Amygdala (tissue), 56 donors: ENCODE measurements at regions not wholly inside any gene's neighbourhood (a gene's known extent, or its start where the extent isn't known, plus 50 kb on each side); places are given as distances from the start of the nearest gene placed in this dataset.
"Not testable (repeated sequence)": the region's sequence is repeated elsewhere in the genome, so short reads cannot be mapped to it uniquely, and the experiment has no call there.

Experiments used
- DNase-seq, 56 donors: peaks; one replicate each; lab custom pipeline; 2025; lab: John Stamatoyannopoulos, UW

GRCh38 chrX:127190381-127190780 lies 370.9 kb downstream of the PRR32 start:
- no peak for DNase-seq

DNA sequence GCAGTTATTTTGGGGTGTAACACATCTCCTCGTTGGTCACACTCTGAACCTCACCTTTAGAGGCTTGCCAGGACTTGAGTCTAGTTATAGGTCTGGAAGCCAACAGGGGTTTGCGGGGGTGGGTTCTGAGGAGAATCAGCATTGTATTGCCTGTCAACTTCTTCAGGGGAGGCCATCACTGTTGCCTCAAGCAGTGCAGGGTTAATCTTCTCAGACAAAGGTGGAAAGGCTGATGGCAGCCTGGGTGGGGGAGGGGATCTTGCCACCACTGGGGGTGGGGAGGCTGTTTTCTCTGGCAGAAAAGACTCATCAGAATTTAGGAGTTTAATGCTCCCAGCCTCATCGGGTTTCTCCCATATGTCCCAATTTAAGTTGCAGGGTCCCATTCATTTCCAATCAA lies 387.8 kb downstream of the PRR32 start:
- DNase-seq, result no peak

DNA sequence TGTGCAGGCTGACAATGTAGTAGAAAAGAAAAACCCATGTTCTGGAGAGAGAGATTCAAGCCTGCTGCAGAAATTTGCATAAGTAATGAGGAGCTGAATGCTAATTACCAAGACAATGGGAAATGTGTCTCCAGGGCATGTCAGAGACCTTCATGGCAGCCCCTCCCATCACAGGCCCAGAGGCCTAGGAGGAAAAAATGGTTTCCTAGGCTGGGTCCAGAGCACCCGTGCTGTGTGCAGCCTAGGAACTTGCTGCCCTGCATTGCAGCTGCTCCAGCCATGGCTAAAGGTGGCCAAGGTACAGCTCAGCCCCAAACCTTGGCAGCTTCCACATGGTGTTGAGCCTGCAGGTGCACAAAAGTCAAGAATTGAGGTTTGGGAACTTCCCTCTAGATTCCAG lies 402.3 kb downstream of the PRR32 start:
- not testable (repeated sequence) for DNase-seq

DNA sequence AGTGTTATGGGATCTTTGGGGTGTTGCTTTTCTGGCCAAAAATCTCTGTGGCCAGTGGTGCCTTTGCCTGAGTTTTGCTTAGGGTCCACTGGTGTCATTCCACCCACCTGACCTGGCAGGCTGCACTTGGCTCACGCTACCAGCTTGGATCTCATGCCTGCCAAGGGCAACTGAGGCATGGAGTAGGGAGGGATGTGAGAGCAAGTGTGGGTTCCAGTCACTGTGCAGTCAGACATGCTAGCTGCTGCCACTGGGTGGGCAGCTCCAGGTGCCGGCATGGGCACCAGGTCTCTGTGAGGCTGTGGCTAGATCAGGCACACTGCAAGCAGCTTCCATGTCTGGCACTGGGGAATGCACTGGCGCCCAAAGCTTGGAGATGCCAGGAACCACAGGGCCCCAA lies 424.1 kb downstream of the PRR32 start:
- DNase-seq, result no peak

DNA sequence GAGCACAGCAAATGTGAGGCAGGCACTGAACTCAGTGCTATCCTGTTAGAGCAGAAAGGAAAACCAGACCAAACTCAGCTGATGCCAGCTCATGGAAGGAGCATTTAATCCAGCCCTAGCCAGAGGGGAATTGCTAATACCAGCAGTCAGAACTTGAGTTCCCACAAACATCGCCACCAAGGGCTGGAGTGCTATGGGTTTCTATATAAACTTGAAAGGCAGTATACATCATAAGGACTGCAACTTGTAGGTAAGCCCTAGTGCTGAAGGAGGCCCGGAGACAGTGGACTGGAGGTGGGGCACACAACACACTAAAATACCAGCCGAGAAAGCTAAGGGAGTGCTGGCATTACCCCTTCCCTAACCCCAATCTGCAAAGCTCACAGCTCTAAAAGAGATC lies 440.2 kb downstream of the PRR32 start:
- no peak for DNase-seq

DNA sequence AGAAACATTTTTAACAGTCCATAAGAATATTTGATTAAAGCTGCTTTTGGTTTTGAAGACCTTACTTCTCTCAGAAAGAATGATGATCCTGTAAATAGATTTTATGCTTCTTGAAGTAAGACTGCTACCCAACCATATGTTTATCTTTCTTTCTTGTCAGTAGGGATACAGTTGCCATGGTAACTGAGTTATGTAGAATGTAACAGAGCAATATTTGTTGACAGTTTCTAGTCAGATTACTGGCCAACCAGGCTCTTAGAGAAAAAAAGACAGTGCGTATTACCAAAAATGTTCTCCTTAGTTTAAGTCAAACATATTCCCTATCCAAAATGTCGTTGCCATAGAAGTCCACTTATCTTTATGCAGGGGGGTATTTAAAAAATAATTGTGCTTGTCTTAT lies 456.8 kb downstream of the PRR32 start:
- no peak for DNase-seq

- DNase-seq, result no peak
Observed at GRCh38 chrX:127300511-127300910, 481.0 kb downstream of the PRR32 start.

DNA sequence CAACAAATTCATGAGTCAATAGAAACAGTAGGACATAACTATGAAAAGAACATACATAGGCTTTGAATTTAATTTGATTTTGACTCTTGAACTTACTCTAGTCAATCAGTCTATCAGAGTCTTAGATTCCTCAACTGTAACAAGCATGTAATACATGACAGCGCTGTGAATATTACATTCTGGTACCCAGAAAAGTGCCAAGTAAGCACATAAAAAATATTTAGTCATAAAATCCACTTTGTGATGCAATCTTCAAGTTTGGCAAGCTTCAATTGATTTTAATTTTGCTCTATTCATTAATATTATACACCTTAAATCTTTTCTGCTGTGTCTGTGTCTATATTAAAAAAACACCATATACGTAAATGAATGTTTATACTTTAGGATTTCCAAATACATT lies 483.3 kb downstream of the PRR32 start:
- no peak for DNase-seq

GRCh38 chrX:127305013-127305412 lies 485.5 kb downstream of the PRR32 start:
- no peak for DNase-seq

- DNase-seq, result no peak
Observed at GRCh38 chrX:127306262-127306661, 486.7 kb downstream of the PRR32 start.

DNA sequence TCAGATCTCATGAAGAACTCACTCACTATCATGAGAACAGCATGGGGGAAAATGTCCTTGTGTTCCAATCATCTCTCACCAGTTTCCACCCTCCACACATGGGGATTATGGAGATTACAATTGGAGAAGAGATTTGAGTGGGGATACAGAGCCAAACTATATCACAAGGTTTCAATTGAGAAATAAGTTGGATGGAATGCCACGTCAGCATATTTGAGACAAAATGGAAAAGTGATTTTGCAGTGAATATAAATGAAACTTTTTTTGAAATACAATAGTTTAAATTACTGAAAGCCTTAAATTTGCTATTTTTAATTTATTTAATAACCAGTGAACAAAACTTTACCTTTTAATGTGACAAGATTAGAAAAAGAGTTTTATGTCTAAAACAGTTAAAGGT lies 494.1 kb downstream of the PRR32 start:
- DNase-seq, result no peak

- no peak for DNase-seq
Observed at GRCh38 chrX:127317159-127317558, 497.6 kb downstream of the PRR32 start.

- DNase-seq, result no peak
Observed at GRCh38 chrX:127324128-127324527, 504.6 kb downstream of the PRR32 start.
